Stomach (tissue), 4 donors: ENCODE measurements at regions not wholly inside any gene's neighbourhood (a gene's known extent, or its start where the extent isn't known, plus 50 kb on each side); places are given as distances from the start of the nearest gene placed in this dataset.

ENCODE experiments used
- CTCF ChIP-seq, 7 experiments: fragments of 450-650 bp in 4 of 7; fragments of 200-600 bp in 3 of 7; sonication (generic) in 3 of 7; IDR thresholded peaks; one replicate each; pipeline ENCODE4 v1.5.1; 2016 to 2019; ENCODE audit warnings: antibody characterized with exemption in 7 of 7, control low read depth in 2 of 7, mild to moderate bottlenecking in 1 of 7
- EP300 ChIP-seq: sonication (generic); formaldehyde crosslinking; IDR thresholded peaks from one replicate; pipeline ENCODE4 v1.6.1; 2017; ENCODE audit warnings: antibody characterized with exemption
- POLR2A ChIP-seq, 4 donors: fragments of 450-650 bp; IDR thresholded peaks; one replicate each; pipeline ENCODE4 v1.6.1; 2016; ENCODE audit warnings: antibody characterized with exemption in 4 of 4, control low read depth in 2 of 4, mild to moderate bottlenecking in 1 of 4, moderate library complexity in 1 of 4
- POLR2AphosphoS5 ChIP-seq, 3 donors: sonication (generic); formaldehyde crosslinking; IDR thresholded peaks; one replicate each; pipeline ENCODE4 v1.6.1; 2016; ENCODE audit warnings: antibody characterized with exemption in 3 of 3

DNA sequence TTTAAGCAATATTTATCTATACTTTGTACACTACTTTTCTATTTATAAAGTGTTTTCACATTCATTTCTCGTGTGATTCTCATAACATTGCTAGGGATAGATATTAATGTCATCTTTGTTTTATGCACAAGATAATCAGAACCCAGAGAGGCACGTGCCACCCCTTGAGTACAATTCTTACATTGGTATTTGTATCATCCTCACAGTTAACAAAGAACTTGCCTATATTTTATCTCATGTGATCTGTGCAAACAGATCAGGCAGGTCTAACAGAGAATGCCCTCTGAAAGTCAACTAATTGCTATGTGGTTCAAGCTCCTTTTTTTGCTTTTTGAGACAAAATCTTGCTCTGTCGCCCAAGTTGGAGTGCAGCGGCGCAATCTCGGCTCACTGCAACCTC, 604.5 kb downstream of the LMO4 start:
- no peak for TF ChIP-seq EP300
- TF ChIP-seq CTCF (IDR thresholded peaks at IDR 0.05), result no peak
- no peak for TF ChIP-seq POLR2AphosphoS5 (IDR thresholded peaks at IDR 0.05)
- TF ChIP-seq POLR2A (IDR thresholded peaks at IDR 0.05), result no peak
